CD8-positive, alpha-beta memory T cell (primary cell): ENCODE measurements at regions not wholly inside any gene's neighbourhood (a gene's known extent, or its start where the extent isn't known, plus 50 kb on each side); places are given as distances from the start of the nearest gene placed in this dataset.

Source experiments
- CTCF ChIA-PET: fragments of 350-600 bp; sonication (Branson Sonifier 250); formaldehyde crosslinking; loops from one replicate; lab custom pipeline; 2021; ENCODE audit warnings: antibody characterized with exemption; lab: Charles Lee
- POLR2A ChIA-PET: fragments of 350-600 bp; sonication (Branson Sonifier 250); formaldehyde crosslinking; loops from one replicate; lab custom pipeline; 2021; ENCODE audit warnings: antibody characterized with exemption; lab: Charles Lee
- DNase-seq, 5 donors: peaks; one replicate each; pipeline versions ENCODE4 v3.0.0 to v3.0.0-alpha.2; 2020 to 2022; ENCODE audit warnings: mixed read lengths in 1 of 5
- H3K27ac ChIP-seq: one replicate; pipeline ENCODE4 v1.7.0; 2013; ENCODE audit warnings: low read depth, mild to moderate bottlenecking, low read length, moderate library complexity
- H3K27me3 ChIP-seq: 2 replicates; pipeline ENCODE4 v1.7.0; 2013; ENCODE audit warnings: low read length, mild to moderate bottlenecking; ENCODE audit not compliant: insufficient read depth, poor library complexity, severe bottlenecking
- H3K36me3 ChIP-seq: 2 replicates; pipeline ENCODE4 v1.7.0; 2013; ENCODE audit warnings: mild to moderate bottlenecking, low read length, moderate library complexity; ENCODE audit not compliant: insufficient read depth
- H3K4me1 ChIP-seq: 2 replicates; pipeline ENCODE4 v1.7.0; 2013; ENCODE audit warnings: mild to moderate bottlenecking, low read length, moderate library complexity; ENCODE audit not compliant: insufficient read depth
- H3K4me3 ChIP-seq: 2 replicates; pipeline ENCODE4 v1.7.0; 2013; ENCODE audit warnings: mild to moderate bottlenecking, low read length
- H3K9me3 ChIP-seq: 2 replicates; pipeline ENCODE4 v1.7.0; 2013; ENCODE audit warnings: mild to moderate bottlenecking, low read length
- H3K27ac Mint-ChIP-seq, 8 donors: one replicate each; pipeline ENCODE4 v1.8.0; 2020 to 2021; ENCODE audit warnings: mixed read lengths in 8 of 8, mild to moderate bottlenecking in 6 of 8, inconsistent platforms in 3 of 8, moderate library complexity in 3 of 8
- H3K27me3 Mint-ChIP-seq, 2 donors: one replicate each; pipeline ENCODE4 v1.8.0; 2020 to 2021; ENCODE audit warnings: mixed read lengths in 2 of 2, mild to moderate bottlenecking in 1 of 2, moderate library complexity in 1 of 2
- H3K36me3 Mint-ChIP-seq, 3 donors: one replicate each; pipeline ENCODE4 v1.8.0; 2020 to 2021; ENCODE audit warnings: mixed read lengths in 3 of 3, inconsistent platforms in 1 of 3, mild to moderate bottlenecking in 1 of 3
- H3K4me1 Mint-ChIP-seq, 3 donors: one replicate each; pipeline ENCODE4 v1.8.0; 2020 to 2021; ENCODE audit warnings: mixed read lengths in 3 of 3, inconsistent platforms in 1 of 3, mild to moderate bottlenecking in 1 of 3
- H3K4me3 Mint-ChIP-seq, 7 donors: one replicate each; pipeline ENCODE4 v1.8.0; 2020 to 2021; ENCODE audit warnings: mixed read lengths in 7 of 7, mild to moderate bottlenecking in 6 of 7, moderate library complexity in 4 of 7, inconsistent platforms in 2 of 7
- H3K9me3 Mint-ChIP-seq, 5 donors: one replicate each; pipeline ENCODE4 v1.8.0; 2020 to 2022; ENCODE audit warnings: mixed read lengths in 5 of 5, mild to moderate bottlenecking in 3 of 5, moderate library complexity in 2 of 5, inconsistent platforms in 1 of 5

- Mint-ChIP-seq H3K9me3 (peaks cover 0 to 3% (median 0%) of the 10 kb centered on the region in 5 donors), H3K4me1 (no peaks in the 10 kb centered on the region), H3K27ac (no peak overlapping the region), H3K27me3 (peaks cover 33 to 68% of the 10 kb centered on the region in 2 donors), H3K36me3 (no peaks in the 10 kb centered on the region), H3K4me3 (no peak overlapping the region)
- ChIA-PET CTCF (no interaction called here), POLR2A (no interaction called here)
- Histone ChIP-seq H3K36me3 (no peaks in the 10 kb centered on the region), H3K9me3 (no peaks in the 10 kb centered on the region), H3K4me1 (no peaks in the 10 kb centered on the region), H3K4me3 (no peak overlapping the region), H3K27me3 (peaks cover 5% of the 10 kb centered on the region), H3K27ac (no peak overlapping the region)
- no peak for DNase-seq
Measured at GRCh38 chr11:134474942-134475341, 62.9 kb upstream of the B3GAT1 start.

GRCh38 chr11:134474070-134474860 is 62.2 kb upstream of the B3GAT1 start:
- Mint-ChIP-seq H3K36me3 (no peaks in the 10 kb centered on the region), H3K27ac (no peak overlapping the region), H3K9me3 (peaks cover 0 to 3% (median 0%) of the 10 kb centered on the region in 5 donors), H3K4me3 (no peak overlapping the region), H3K4me1 (no peaks in the 10 kb centered on the region), H3K27me3 (peaks cover 31 to 68% of the 10 kb centered on the region in 2 donors)
- Histone ChIP-seq H3K27ac (no peak overlapping the region), H3K4me1 (no peaks in the 10 kb centered on the region), H3K9me3 (no peaks in the 10 kb centered on the region), H3K36me3 (no peaks in the 10 kb centered on the region), H3K4me3 (no peak overlapping the region), H3K27me3 (peaks cover 5% of the 10 kb centered on the region)
- POLR2A ChIA-PET = no interaction called here
- DNase-seq = no peak
- CTCF ChIA-PET = no interaction called here

DNA sequence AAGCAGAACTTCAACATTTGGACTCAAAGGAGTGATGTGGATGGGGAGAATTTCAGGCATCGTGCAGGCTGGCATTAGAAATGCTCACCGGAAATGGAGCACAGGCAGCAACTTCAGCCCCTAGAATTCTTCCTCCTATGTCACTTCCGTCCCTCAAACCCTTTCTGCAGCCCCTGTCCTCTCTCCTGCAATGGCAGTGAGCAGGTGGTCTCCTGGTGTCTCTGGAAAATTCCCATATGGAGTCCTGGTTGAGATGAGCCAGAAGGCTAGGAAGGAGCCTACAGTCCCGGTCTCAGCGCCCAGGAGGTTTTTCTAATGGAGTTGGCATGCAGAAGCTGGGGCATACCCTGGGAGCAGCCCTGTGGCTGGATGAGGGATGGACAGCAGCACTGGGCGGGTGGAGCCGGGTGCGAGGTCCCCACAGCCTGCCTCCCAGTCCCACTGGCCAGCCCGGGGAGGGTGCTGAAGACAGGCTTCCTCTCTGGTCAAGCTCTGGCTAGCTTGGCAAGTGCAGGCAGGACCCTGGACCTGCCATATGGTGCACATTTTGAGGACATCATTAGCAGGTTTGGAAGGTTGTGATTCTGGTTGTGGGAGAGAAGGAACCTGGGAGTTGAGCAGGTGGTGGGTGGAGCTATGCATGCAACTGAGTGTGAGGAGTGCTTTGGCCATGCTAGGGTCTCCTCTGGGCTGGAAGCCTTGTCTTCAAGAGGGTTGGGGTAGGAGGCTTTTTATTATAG is 59.8 kb upstream of the B3GAT1 start:
- ChIA-PET CTCF (interaction anchor here (1.2 kb wide), 1 partner anchor 12 kb away, joined by 4 read pairs; no protein-coding TSS in a partner anchor), POLR2A (no interaction called here)
- H3K27ac ChIP-seq = no peak overlapping the region
- DNase-seq = no peak
- H3K4me3 Mint-ChIP-seq = peak overlapping the region in 1 of 7 donors; percentile 36
- no peaks in the 10 kb centered on the region for H3K9me3 ChIP-seq
- H3K4me3 ChIP-seq = no peak overlapping the region
- H3K27ac Mint-ChIP-seq = no peak overlapping the region
- no peaks in the 10 kb centered on the region for H3K36me3 ChIP-seq
- peaks cover 30 to 63% of the 10 kb centered on the region in 2 donors for H3K27me3 Mint-ChIP-seq
- H3K9me3 Mint-ChIP-seq = peaks cover 0 to 3% (median 0%) of the 10 kb centered on the region in 5 donors
- H3K4me1 ChIP-seq = no peaks in the 10 kb centered on the region
- H3K27me3 ChIP-seq = peaks cover 5% of the 10 kb centered on the region
- no peaks in the 10 kb centered on the region for H3K4me1 Mint-ChIP-seq
- no peaks in the 10 kb centered on the region for H3K36me3 Mint-ChIP-seq

GRCh38 chr11:134471087-134471715 is 59.2 kb upstream of the B3GAT1 start:
- no peak overlapping the region for H3K27ac Mint-ChIP-seq
- H3K27ac ChIP-seq = no peak overlapping the region
- H3K4me1 Mint-ChIP-seq = no peaks in the 10 kb centered on the region
- H3K27me3 ChIP-seq = peaks cover 6% of the 10 kb centered on the region
- H3K27me3 Mint-ChIP-seq = peaks cover 28 to 59% of the 10 kb centered on the region in 2 donors
- CTCF ChIA-PET = interaction anchor here (1.2 kb wide), 1 partner anchor 12 kb away, joined by 4 read pairs; no protein-coding TSS in a partner anchor
- no peaks in the 10 kb centered on the region for H3K36me3 ChIP-seq
- peak overlapping the region in 1 of 7 donors; percentile 36 for H3K4me3 Mint-ChIP-seq
- H3K9me3 Mint-ChIP-seq = no peaks in the 10 kb centered on the region
- H3K36me3 Mint-ChIP-seq = no peaks in the 10 kb centered on the region
- no peaks in the 10 kb centered on the region for H3K4me1 ChIP-seq
- DNase-seq = no peak
- H3K9me3 ChIP-seq = no peaks in the 10 kb centered on the region
- POLR2A ChIA-PET = no interaction called here
- H3K4me3 ChIP-seq = no peak overlapping the region

DNA sequence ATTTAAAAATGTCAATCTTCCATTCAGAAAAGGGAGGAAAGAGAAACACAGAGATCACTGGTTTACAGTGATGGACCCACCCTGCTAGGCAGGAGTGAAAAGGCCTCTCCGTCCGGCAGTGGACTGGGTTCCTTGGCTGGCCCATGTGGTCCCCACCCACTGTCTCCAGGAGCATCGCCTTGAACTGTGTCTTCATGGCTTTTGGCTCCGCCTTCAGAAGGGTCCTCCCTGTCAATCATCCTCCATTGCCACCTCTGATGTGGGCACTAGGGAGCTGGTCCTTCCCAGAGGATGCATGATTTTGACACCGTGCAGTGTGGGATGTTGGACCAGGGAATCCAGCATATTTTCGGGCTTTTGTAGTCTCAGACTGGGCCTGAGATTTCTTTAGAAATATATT is 58.2 kb upstream of the B3GAT1 start:
- Histone ChIP-seq H3K27me3 (peaks cover 7% of the 10 kb centered on the region), H3K4me3 (no peak overlapping the region), H3K9me3 (no peaks in the 10 kb centered on the region), H3K36me3 (no peaks in the 10 kb centered on the region), H3K27ac (no peak overlapping the region), H3K4me1 (no peaks in the 10 kb centered on the region)
- POLR2A ChIA-PET = no interaction called here
- Mint-ChIP-seq H3K36me3 (no peaks in the 10 kb centered on the region), H3K27me3 (peaks cover 28 to 61% of the 10 kb centered on the region in 2 donors), H3K4me1 (no peaks in the 10 kb centered on the region), H3K9me3 (no peaks in the 10 kb centered on the region), H3K4me3 (no peak overlapping the region), H3K27ac (no peak overlapping the region)
- DNase-seq = no peak
- CTCF ChIA-PET = interaction anchor here (1.2 kb wide), 1 partner anchor 11 kb away, joined by 4 read pairs; no protein-coding TSS in a partner anchor

DNA sequence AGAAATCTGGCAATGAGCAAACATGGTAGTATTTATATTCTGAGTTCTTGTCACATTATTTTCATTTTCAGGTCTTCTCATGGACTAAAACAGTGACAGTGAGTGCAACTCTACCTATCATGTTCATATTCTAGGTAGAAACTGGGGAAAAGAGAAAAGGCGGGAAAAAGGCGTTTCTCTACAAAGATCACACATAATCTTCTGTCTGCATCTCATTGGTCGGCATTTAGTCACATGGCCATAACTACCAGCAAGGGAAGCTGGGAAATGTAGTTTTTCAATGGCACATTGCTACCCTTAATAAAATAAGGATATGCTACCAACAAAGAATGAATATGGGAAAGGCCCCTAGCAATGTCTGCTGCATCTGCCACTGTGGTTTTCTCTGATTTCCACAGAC is 57.6 kb upstream of the B3GAT1 start:
- Histone ChIP-seq H3K4me1 (no peaks in the 10 kb centered on the region), H3K4me3 (no peak overlapping the region), H3K27me3 (peaks cover 4% of the 10 kb centered on the region), H3K36me3 (no peaks in the 10 kb centered on the region), H3K27ac (no peak overlapping the region), H3K9me3 (no peaks in the 10 kb centered on the region)
- Mint-ChIP-seq H3K36me3 (no peaks in the 10 kb centered on the region), H3K27me3 (peaks cover 23 to 62% of the 10 kb centered on the region in 2 donors), H3K4me3 (no peak overlapping the region), H3K27ac (no peak overlapping the region), H3K9me3 (no peaks in the 10 kb centered on the region), H3K4me1 (no peaks in the 10 kb centered on the region)
- no peak for DNase-seq
- ChIA-PET POLR2A (no interaction called here), CTCF (no interaction called here)

GRCh38 chr11:134468796-134469195 is 56.8 kb upstream of the B3GAT1 start:
- POLR2A ChIA-PET = no interaction called here
- Histone ChIP-seq H3K27ac (no peak overlapping the region), H3K27me3 (peaks cover 4% of the 10 kb centered on the region), H3K36me3 (no peaks in the 10 kb centered on the region), H3K4me3 (no peak overlapping the region), H3K4me1 (no peaks in the 10 kb centered on the region), H3K9me3 (no peaks in the 10 kb centered on the region)
- no peak overlapping the region for H3K4me3 Mint-ChIP-seq
- peaks cover 19 to 63% of the 10 kb centered on the region in 2 donors for H3K27me3 Mint-ChIP-seq
- DNase-seq = no peak
- H3K36me3 Mint-ChIP-seq = no peaks in the 10 kb centered on the region
- no peaks in the 10 kb centered on the region for H3K9me3 Mint-ChIP-seq
- CTCF ChIA-PET = no interaction called here
- no peak overlapping the region for H3K27ac Mint-ChIP-seq
- H3K4me1 Mint-ChIP-seq = no peaks in the 10 kb centered on the region
